Kasumi-1 (cell line): ENCODE measurements at regions not wholly inside any gene's neighbourhood (a gene's known extent, or its start where the extent isn't known, plus 50 kb on each side); places are given as distances from the start of the nearest gene placed in this dataset.
"Not testable (repeated sequence)": the region's sequence is repeated elsewhere in the genome, so short reads cannot be mapped to it uniquely, and the experiment has no call there.

Experiments
- DNase-seq, 2 experiments: peaks; one replicate each; lab custom pipeline; 2025; lab: John Stamatoyannopoulos, UW

GRCh38 chr5:104015765-104016164, 453.2 kb upstream of the NUDT12 start:
- no peak for DNase-seq

- DNase-seq = not testable (repeated sequence)
Measured at GRCh38 chr5:104002783-104003182, 440.2 kb upstream of the NUDT12 start.

GRCh38 chr5:104001136-104001535, 438.5 kb upstream of the NUDT12 start:
- no peak for DNase-seq

GRCh38 chr5:103993031-103993430, 430.4 kb upstream of the NUDT12 start:
- DNase-seq = no peak

- DNase-seq = no peak
Measured at GRCh38 chr5:103990064-103990463, 427.5 kb upstream of the NUDT12 start.

GRCh38 chr5:103981592-103981991, 419.0 kb upstream of the NUDT12 start:
- DNase-seq = no peak

- DNase-seq = no peak
Measured at GRCh38 chr5:103973669-103974068, 411.1 kb upstream of the NUDT12 start.

GRCh38 chr5:103966295-103966694, 403.7 kb upstream of the NUDT12 start:
- DNase-seq = not testable (repeated sequence)

GRCh38 chr5:103962023-103962422, 399.4 kb upstream of the NUDT12 start:
- DNase-seq = no peak

- no peak for DNase-seq
Measured at GRCh38 chr5:103953601-103954382, 391.2 kb upstream of the NUDT12 start.

- no peak for DNase-seq
Measured at GRCh38 chr5:103951776-103952175, 389.2 kb upstream of the NUDT12 start.

GRCh38 chr5:103943230-103943629, 380.6 kb upstream of the NUDT12 start:
- DNase-seq = no peak

GRCh38 chr5:103942587-103943186, 380.1 kb upstream of the NUDT12 start:
- peak in 1 of 2 experiments; percentile 9 for DNase-seq

- no peak for DNase-seq
Measured at GRCh38 chr5:103941596-103941995, 379.0 kb upstream of the NUDT12 start.

- no peak for DNase-seq
Measured at GRCh38 chr5:103938146-103938695, 375.6 kb upstream of the NUDT12 start.

- DNase-seq = no peak
Measured at GRCh38 chr5:103929338-103930013, 366.9 kb upstream of the NUDT12 start.

- no peak for DNase-seq
Measured at GRCh38 chr5:103927739-103928138, 365.1 kb upstream of the NUDT12 start.

GRCh38 chr5:103923616-103924168, 361.1 kb upstream of the NUDT12 start:
- no peak for DNase-seq

- DNase-seq = no peak
Measured at GRCh38 chr5:103919506-103919905, 356.9 kb upstream of the NUDT12 start.

GRCh38 chr5:103918668-103919367, 356.2 kb upstream of the NUDT12 start:
- no peak for DNase-seq

- DNase-seq = no peak
Measured at GRCh38 chr5:103915081-103915480, 352.5 kb upstream of the NUDT12 start.

- DNase-seq = no peak
Measured at GRCh38 chr5:103910786-103911185, 348.2 kb upstream of the NUDT12 start.
